ENCODE measurements at regions not wholly inside any gene's neighbourhood (a gene's known extent, or its start where the extent isn't known, plus 50 kb on each side); places are given as distances from the start of the nearest gene placed in this dataset.

- DNase-seq: no peak
These were observed 192.6 kb upstream of the ALCAM start for GRCh38 chr3:105174017-105174615.

DNA sequence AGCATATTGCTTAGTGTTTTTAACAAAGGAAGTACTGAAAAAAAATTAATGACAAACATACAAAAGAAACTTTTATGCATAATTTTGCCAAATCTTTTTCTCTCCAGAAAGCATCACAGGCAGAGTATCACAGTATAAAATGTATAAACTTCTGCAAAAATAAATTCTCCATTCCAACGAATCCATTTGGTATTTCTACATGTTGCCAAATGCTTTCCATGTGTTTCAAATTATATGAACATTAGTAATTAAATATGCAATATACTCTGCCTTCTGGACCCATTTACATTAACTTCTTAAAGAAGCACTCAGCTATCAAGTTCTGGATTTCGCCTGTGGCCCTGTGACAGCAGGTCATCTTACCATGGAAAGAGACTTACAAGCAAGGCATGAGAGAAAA, 189.1 kb upstream of the ALCAM start:
- DNase-seq: no peak

GRCh38 chr3:105187344-105187743, 179.4 kb upstream of the ALCAM start:
- DNase-seq: no peak

GRCh38 chr3:105195260-105195659, 171.4 kb upstream of the ALCAM start:
- DNase-seq: no peak

DNA sequence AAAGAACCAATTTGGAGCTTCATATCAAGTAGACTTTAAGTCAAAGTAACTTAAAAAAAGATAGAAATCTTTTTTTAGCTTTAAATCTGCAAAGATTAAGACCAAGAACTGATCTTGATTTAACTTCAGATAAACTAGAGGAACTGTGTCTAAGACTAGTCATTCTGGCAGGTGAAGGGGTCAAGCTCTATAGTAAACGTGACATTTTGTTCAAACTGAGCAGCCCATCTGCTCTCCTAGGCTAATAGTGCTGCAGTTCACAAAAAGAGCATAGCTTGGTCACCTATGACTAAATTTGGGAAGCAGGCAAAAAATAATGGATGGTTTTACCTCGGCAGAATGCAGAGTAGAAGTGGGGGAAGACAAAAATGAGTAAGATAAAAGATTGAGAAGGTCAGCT, 168.8 kb upstream of the ALCAM start:
- no peak for DNase-seq

- DNase-seq: no peak
These were observed 167.5 kb upstream of the ALCAM start for GRCh38 chr3:105199217-105199616.

DNA sequence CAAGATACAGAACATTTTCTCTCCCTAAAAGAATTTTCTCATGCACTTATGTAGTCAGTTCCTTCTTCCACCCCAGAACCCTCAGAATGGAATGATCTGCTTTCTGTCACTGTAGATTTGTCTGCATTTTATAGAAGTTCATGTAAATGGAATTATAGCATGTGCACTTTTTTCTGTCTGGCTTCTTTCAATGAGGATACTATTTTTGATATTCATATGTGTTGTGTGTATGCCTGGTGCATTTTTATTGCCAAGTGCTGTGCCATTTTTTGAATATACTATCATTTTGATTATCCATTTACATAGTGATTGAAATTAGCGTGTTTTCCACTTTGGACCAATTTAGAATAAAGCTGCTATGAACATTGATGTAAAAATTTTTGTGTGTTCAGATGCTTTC, 156.6 kb upstream of the ALCAM start:
- no peak for DNase-seq

- DNase-seq: no peak
These were observed 152.1 kb upstream of the ALCAM start for GRCh38 chr3:105214590-105214989.

DNA sequence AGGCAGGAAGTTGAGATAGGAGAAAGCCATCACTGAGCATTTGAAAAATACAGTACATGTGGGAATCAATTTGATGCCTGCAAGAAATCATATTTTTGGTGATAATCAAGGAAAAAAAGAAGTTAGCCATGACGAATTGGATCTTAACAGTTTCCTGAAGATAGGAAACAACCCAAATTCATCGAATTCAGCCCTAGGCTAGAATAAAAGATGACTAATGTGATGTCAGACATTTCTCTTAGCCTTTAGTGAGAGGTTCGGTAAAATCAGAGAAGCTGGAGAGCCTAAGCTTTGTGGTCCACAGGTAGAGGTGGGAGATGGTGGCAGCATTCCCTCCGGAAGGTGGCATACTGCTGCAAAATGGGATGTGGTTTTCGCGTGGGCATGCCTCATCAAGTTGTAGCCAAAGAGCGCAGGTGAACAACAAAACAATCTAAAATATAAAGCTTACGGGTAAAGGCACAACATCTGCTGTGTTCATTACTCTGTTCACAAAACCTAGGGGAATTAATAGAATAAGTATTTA, 144.1 kb upstream of the ALCAM start:
- DNase-seq: no peak

DNA sequence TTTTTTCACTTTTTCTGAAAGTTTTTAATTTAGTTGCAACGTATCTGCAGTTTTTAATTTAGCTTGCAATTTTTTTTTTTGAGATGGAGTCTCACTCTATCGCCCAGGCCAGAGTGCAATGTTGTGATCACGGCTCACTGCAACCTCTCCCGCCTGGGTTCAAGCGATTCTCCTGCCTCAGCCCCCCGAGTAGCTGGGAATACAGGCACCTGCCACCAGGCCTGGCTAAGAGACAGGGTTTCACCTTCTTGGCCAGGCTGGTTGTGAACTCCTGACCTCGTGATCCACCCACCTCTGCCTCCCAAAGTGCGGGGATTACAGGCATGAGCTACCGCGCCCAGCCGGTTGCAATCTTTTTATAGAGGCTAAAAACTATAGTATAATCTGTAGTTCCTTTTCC, 142.9 kb upstream of the ALCAM start:
- DNase-seq: no peak

DNA sequence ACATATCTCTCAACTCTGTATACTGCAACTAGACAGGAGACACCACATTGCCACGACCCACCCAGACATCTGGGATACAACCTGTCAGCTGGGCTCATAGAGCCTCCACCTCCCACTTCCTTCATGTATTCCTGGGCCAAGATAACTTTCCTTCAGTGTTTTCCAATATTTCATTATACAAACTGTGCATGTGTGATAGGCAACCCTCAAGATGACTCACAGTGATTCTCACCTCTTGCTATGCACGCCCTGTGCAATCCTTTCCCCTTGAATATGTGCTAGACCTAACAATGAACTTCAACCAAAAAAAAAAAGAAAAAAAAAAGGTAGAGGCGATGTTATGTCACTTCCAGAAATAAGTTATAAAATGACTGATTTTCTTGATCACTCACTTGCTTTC, 138.0 kb upstream of the ALCAM start:
- no peak for DNase-seq

DNA sequence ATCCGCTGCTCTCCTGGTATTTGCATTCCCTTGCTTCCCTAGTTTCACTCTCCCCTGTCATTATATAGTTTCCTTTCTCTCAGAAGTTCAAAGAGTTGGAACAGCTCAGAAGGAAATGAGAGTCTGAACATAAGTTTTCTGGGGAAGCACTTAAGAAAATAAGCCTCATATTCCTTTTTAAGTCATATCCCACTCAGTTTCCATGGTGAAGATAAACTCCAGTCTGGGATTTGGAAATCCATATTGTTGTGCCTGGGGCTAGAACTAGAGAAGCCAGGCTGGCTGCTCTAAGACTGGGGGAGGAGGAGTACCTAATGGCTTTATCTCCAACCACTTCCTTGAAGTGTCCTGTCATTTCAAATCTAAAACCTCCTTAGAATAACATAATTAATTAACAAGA, 134.2 kb upstream of the ALCAM start:
- DNase-seq: no peak

- DNase-seq: no peak
These were observed 133.7 kb upstream of the ALCAM start for GRCh38 chr3:105233010-105233409.

DNA sequence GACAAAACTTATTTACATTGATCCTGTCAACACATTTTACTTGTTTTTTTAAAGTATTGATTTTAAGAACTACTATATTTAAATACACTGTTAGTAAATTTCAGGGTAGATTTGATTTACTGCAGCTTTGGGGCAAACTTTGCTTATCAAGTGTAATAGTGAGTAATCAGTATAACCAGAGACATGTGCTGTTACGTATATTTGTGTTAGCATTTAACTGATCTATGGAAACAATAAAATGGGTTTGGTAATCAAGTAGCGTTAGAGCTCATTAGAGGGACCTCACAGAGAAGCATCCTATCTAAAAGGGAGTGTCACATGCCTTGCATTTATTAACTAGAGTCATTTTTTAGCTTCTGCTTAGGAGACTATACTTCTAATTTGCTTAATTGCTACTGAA, 131.5 kb upstream of the ALCAM start:
- no peak for DNase-seq

DNA sequence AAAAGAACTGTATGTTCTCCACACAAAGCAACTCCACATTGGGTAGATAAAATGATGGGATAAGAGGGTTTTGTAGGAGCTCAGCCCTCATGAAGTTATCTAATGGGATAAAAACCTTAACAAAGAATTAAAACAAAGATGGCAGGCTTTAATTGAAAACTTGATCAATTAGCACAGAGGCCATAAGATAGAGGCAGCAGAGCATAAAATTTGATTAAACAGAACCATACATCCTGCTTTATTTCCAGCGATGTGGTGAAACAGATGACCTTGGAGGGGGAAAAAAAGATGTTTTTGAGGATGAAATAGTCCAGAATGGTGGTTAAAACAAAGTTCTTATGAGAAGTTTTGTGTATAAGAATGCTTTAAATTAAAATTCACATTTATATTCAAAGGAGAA, 130.9 kb upstream of the ALCAM start:
- no peak for DNase-seq

GRCh38 chr3:105238367-105238766, 128.3 kb upstream of the ALCAM start:
- DNase-seq: no peak

DNA sequence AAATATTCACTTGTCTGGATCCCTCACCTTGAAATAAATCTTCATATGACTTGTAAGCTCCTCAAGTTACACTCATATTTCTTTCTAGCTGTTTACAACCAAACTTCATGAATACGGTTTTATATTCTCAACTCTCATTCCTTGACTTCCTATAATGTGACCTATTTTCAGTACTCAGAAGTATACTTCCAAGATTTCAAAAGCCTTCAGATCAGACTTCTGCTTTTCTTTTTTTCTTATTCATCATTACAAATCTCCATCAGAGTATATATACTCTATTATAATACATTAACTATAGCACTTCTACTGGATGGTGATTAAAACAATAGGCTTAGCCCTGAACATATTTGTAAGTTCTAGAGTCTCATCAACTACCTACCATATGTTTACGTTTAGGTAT, 123.6 kb upstream of the ALCAM start:
- DNase-seq: no peak

DNA sequence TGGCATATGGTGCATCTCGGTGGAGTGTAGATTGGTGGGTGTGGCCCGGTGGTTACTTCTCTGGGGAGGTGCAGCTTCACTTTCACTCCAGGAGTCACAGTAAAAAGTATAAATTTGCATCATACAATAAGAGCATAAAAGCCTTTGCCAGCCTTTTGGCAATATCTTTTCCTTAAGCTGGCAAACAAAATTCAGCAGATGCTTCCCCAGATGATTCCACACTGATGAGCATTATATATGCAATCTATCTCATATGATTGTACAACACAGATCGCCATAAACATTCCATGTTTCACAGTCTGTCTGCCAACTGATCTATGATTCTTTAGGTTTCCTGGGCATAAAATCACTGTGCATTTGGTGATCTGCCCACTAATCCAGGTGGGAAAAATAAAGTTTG, 120.2 kb upstream of the ALCAM start:
- DNase-seq: no peak

- no peak for DNase-seq
These were observed 113.5 kb upstream of the ALCAM start for GRCh38 chr3:105253225-105253624.

GRCh38 chr3:105254154-105254553, 112.6 kb upstream of the ALCAM start:
- no peak for DNase-seq

- DNase-seq: no peak
These were observed 111.4 kb upstream of the ALCAM start for GRCh38 chr3:105255350-105255749.

DNA sequence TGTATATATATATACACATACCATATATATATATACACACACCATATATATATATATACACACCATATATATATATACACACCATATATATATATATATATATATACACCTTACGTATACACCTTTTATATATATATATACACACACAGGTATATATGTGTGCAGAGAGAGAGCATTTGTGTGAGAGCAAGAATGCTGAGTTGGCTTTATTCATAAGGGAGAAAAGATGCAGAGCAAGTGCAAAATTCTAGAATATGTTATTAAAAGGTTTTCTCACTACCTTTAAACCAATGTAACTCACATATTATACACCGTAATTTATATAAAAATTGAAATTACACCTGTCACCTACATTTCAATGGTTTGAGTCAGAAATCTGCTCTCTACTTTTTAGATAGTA, 107.2 kb upstream of the ALCAM start:
- DNase-seq: no peak

DNA sequence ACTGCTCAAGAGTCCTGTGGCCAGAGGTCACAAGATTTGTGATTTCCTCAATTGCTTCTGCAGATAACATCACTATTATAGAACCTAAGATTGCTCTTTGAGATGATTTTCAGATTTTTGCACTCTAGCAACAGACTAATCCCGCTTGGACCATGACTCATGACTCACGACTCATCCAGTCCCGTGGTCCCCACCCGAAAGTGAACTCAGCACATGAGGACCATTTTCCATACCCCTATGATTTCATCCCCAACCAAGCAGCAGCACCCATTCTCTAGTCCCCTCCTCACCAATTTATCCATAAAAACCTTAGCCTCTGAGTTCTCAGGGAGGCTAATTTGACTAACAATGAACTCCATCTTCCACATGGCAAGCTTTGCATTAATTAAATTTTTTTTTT, 106.3 kb upstream of the ALCAM start:
- DNase-seq: no peak

GRCh38 chr3:105274536-105274935, 92.2 kb upstream of the ALCAM start:
- DNase-seq: no peak

- DNase-seq: no peak
These were observed 91.8 kb upstream of the ALCAM start for GRCh38 chr3:105274958-105275357.

DNA sequence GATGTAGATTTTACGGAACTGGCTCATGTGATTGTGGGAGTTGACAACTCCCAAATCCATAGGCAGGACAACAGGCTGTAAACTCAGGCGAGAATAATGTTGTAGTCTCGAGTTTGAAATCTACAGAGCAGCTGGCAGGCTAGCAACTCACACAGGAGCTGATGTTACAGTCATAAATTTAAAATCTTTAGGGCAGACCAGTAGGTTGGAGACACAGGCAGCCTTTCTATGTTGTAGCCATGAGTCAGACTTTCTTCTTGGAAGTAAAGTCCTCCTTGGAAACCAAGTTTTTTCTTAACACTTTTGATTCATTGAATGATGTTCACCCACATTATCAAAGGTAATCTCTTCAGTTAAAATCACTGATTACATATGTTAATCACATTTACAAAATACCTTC, 89.1 kb upstream of the ALCAM start:
- DNase-seq: no peak
